HepG2 (cell line): ENCODE measurements at regions not wholly inside any gene's neighbourhood (a gene's known extent, or its start where the extent isn't known, plus 50 kb on each side); places are given as distances from the start of the nearest gene placed in this dataset.

Source experiments
- GATAD2A ChIP-seq: IDR thresholded peaks from 2 replicates; pipeline ENCODE4 v1.6.1; 2016
- MLXIP ChIP-seq: sonication (generic); formaldehyde crosslinking; IDR thresholded peaks from 2 replicates; pipeline ENCODE4 v1.9.0; 2021; ENCODE audit warnings: missing genetic modification reagents, borderline replicate concordance
- MTA1 ChIP-seq: sonication (generic); formaldehyde crosslinking; IDR thresholded peaks from 2 replicates; pipeline ENCODE4 v1.4.0; 2020; ENCODE audit warnings: missing genetic modification reagents, mild to moderate bottlenecking, borderline replicate concordance
- MTF2 ChIP-seq: sonication (generic); formaldehyde crosslinking; IDR thresholded peaks from 2 replicates; pipeline ENCODE4 v1.5.0; 2020; ENCODE audit warnings: missing genetic modification reagents, borderline replicate concordance
- NR2F2 ChIP-seq: IDR thresholded peaks from 2 replicates; pipeline ENCODE4 v1.6.1; 2012; ENCODE audit warnings: low read depth, inconsistent platforms, borderline replicate concordance
- STAG1 ChIP-seq: sonication (generic); formaldehyde crosslinking; IDR thresholded peaks from 2 replicates; pipeline ENCODE4 v1.4.0; 2020; ENCODE audit warnings: missing genetic modification reagents
- XRCC5 ChIP-seq: fragments of 200-400 bp; formaldehyde crosslinking; optimal IDR thresholded peaks from 2 replicates; pipeline ENCODE3; 2017; ENCODE audit warnings: mild to moderate bottlenecking, low read length
- ZBTB10 ChIP-seq: sonication (generic); formaldehyde crosslinking; IDR thresholded peaks from 2 replicates; pipeline ENCODE4 v1.4.0; 2020; ENCODE audit warnings: missing genetic modification reagents, borderline replicate concordance
- ZBTB7A ChIP-seq: sonication (generic); formaldehyde crosslinking; IDR thresholded peaks from 2 replicates; pipeline ENCODE4 v1.8.0; 2022; ENCODE audit warnings: mild to moderate bottlenecking, missing genetic modification reagents
- ZFP36 ChIP-seq: fragments of 150-350 bp; IDR thresholded peaks from 2 replicates; pipeline ENCODE4 v1.6.1; 2018; ENCODE audit warnings: borderline replicate concordance, low read length, low read depth; ENCODE audit not compliant: partially characterized antibody
- ZNF331 ChIP-seq: sonication (generic); formaldehyde crosslinking; IDR thresholded peaks from 2 replicates; pipeline ENCODE4 v1.4.0; 2020; ENCODE audit warnings: missing genetic modification reagents
- ZNF572 ChIP-seq: sonication (generic); formaldehyde crosslinking; IDR thresholded peaks from 2 replicates; pipeline ENCODE4 v1.5.1; 2020; ENCODE audit warnings: mild to moderate bottlenecking, missing genetic modification reagents
- ZNF574 ChIP-seq: sonication (generic); formaldehyde crosslinking; IDR thresholded peaks from 2 replicates; pipeline ENCODE4 v1.4.0; 2020; ENCODE audit warnings: missing genetic modification reagents
- ZNF768 ChIP-seq: sonication (generic); formaldehyde crosslinking; IDR thresholded peaks from 2 replicates; pipeline ENCODE4 v1.4.0; 2020; ENCODE audit warnings: missing genetic modification reagents
- ZNF83 ChIP-seq: sonication (generic); formaldehyde crosslinking; IDR thresholded peaks from 2 replicates; pipeline ENCODE4 v1.4.0; 2020; ENCODE audit warnings: missing genetic modification reagents, mild to moderate bottlenecking, borderline replicate concordance
- ZNF841 ChIP-seq: sonication (generic); formaldehyde crosslinking; IDR thresholded peaks from 2 replicates; pipeline ENCODE4 v1.8.1; 2023; ENCODE audit warnings: missing genetic modification reagents, borderline replicate concordance
- ZUFSP ChIP-seq: sonication (generic); formaldehyde crosslinking; IDR thresholded peaks from 2 replicates; pipeline ENCODE4 v1.9.0; 2021; ENCODE audit warnings: missing genetic modification reagents, mild to moderate bottlenecking, borderline replicate concordance
- TF ChIP-seq, protein P1 (sequence below): sonication (generic); formaldehyde crosslinking; IDR thresholded peaks from 2 replicates; pipeline ENCODE4 v1.8.1; 2023; ENCODE audit warnings: missing genetic modification reagents, mild to moderate bottlenecking, borderline replicate concordance
- TF ChIP-seq, protein P2 (sequence below): IDR thresholded peaks from 2 replicates; pipeline ENCODE4 v1.6.1; 2016; ENCODE audit warnings: low read depth, borderline replicate concordance

DNA sequence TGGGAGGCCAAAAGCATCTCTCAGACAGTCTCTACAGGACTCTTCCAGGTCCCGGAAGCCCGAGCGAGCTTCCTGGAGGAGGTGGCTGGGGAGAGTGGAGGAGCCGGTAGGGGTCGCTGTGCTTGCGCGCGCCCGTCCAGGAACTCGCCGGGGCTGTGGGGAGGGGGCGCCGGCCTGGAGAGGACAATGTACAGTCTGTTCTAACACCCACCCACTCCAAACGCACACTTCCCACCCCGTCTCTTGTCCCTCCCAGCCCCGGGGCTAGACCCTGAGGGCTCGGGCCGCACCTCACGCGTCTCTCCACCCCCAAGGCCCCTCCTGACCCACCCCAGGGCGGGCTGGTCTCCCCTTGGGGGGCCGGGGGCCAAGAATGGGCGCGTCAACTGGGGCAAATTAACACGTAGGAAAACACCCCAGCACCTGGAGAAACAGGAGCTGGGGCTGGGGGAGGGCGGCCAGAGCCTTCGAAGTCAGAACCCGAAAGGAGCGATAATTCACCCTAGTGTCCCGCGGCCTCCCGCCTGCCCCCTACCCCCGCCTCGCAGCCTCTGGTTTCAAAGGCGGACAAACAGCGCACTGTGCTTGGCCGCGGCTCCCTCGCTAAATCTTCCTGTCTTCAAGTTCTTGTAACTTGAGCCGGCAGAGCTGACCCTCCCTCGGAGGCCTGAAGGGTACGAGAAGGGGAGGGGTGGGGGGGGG is 103.2 kb upstream of the FOXP4 start (continued):
- TF ChIP-seq GATAD2A (CRISPR knock-in tag) (no peak), ZNF841 (no peak), ZFP36 (peak; percentile 97), XRCC5 (peak; percentile 54), MTA1 (no peak), STAG1 (CRISPR knock-in tag) (peak; percentile 45), MTF2 (CRISPR knock-in tag) (no peak), ZBTB7A (CRISPR knock-in tag) (peak; percentile 70; the same call in 1 of the 2 replicates), ZUFSP (CRISPR knock-in tag) (no peak), MLXIP (CRISPR knock-in tag) (no peak), ZNF83 (CRISPR knock-in tag) (no peak), ZNF768 (CRISPR knock-in tag) (peak; percentile 36; the same call in 1 of the 2 replicates), ZNF331 (CRISPR knock-in tag) (no peak), ZBTB10 (CRISPR knock-in tag) (0 out of 2 replicates have a peak, but pooled peaks have one; percentile 31), ZNF574 (CRISPR knock-in tag) (0 out of 2 replicates have a peak, but pooled peaks have one; percentile 27), NR2F2 (no peak), ZNF572 (CRISPR knock-in tag) (no peak; the same call in 1 of the 2 replicates)
- TF ChIP-seq, protein P1, sequence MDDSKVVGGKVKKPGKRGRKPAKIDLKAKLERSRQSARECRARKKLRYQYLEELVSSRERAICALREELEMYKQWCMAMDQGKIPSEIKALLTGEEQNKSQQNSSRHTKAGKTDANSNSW (CRISPR knock-in tag), result no peak
- TF ChIP-seq, protein P2, sequence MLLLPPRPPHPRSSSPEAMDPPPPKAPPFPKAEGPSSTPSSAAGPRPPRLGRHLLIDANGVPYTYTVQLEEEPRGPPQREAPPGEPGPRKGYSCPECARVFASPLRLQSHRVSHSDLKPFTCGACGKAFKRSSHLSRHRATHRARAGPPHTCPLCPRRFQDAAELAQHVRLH (CRISPR knock-in tag), result no peak
